ENCODE measurements at regions not wholly inside any gene's neighbourhood (a gene's known extent, or its start where the extent isn't known, plus 50 kb on each side); places are given as distances from the start of the nearest gene placed in this dataset.

- no peak for DNase-seq
- no peaks in the 10 kb centered on the region for H3K36me3 ChIP-seq
- H3K4me3 ChIP-seq, result no peak overlapping the region
- no peaks in the 10 kb centered on the region for H3K4me1 ChIP-seq
- no peak for ATAC-seq
- intact Hi-C loops (cut with DNase I), result no loop called here
- peaks cover 0 to 4% (median 0%) of the 10 kb centered on the region in 11 donors for H3K9me3 ChIP-seq
- TF ChIP-seq CTCF (IDR thresholded peaks at IDR 0.05), result no peak
- WGBS, 2 donors, result 78 to 86% methylated on average over 7 of the region's 7 CpGs
- no peak overlapping the region for H3K27ac ChIP-seq
- H3K27me3 ChIP-seq, result no peaks in the 10 kb centered on the region
These were observed 90.5 kb upstream of the CDH10 start for GRCh38 chr5:24735284-24735683.

GRCh38 chr5:24732184-24732583 lies 87.4 kb upstream of the CDH10 start:
- intact Hi-C loops (cut with DNase I), result no loop called here
- no peak for DNase-seq
- H3K9me3 ChIP-seq, result peaks cover 0 to 14% (median 0%) of the 10 kb centered on the region in 11 donors
- H3K4me1 ChIP-seq, result no peaks in the 10 kb centered on the region
- 73 to 83% methylated on average over 5 of the region's 5 CpGs for WGBS, 2 donors
- no peaks in the 10 kb centered on the region for H3K36me3 ChIP-seq
- no peak for TF ChIP-seq CTCF (IDR thresholded peaks at IDR 0.05)
- H3K4me3 ChIP-seq, result no peak overlapping the region
- no peak for ATAC-seq
- H3K27ac ChIP-seq, result no peak overlapping the region
- no peaks in the 10 kb centered on the region for H3K27me3 ChIP-seq

GRCh38 chr5:24720743-24721142 lies 76.0 kb upstream of the CDH10 start:
- no peak overlapping the region for H3K27ac ChIP-seq
- ATAC-seq (no peak), DNase-seq (no peak)
- H3K9me3 ChIP-seq, result peaks cover 0 to 30% (median 0%) of the 10 kb centered on the region in 11 donors
- H3K4me3 ChIP-seq, result no peak overlapping the region
- H3K4me1 ChIP-seq, result no peaks in the 10 kb centered on the region
- no peak for TF ChIP-seq CTCF (IDR thresholded peaks at IDR 0.05)
- H3K27me3 ChIP-seq, result no peaks in the 10 kb centered on the region
- 90 to 91% methylated on average over 3 of the region's 3 CpGs for WGBS, 2 donors
- no peaks in the 10 kb centered on the region for H3K36me3 ChIP-seq
- intact Hi-C loops (cut with DNase I), result no loop called here

GRCh38 chr5:24714746-24715145 lies 70.0 kb upstream of the CDH10 start:
- H3K4me1 ChIP-seq, result no peaks in the 10 kb centered on the region

More at GRCh38 chr5:24714746-24715145, 70.0 kb upstream of the CDH10 start:
- TF ChIP-seq CTCF (IDR thresholded peaks at IDR 0.05), result no peak
- Histone ChIP-seq H3K36me3 (no peaks in the 10 kb centered on the region), H3K27ac (no peak overlapping the region), H3K4me3 (no peak overlapping the region), H3K27me3 (no peaks in the 10 kb centered on the region), H3K9me3 (peaks cover 0 to 8% (median 0%) of the 10 kb centered on the region in 11 donors)
- intact Hi-C loops (cut with DNase I), result no loop called here
- 53 to 57% methylated on average over 4 of the region's 4 CpGs for WGBS, 2 donors
- no peak for ATAC-seq
- DNase-seq, result no peak

All from heart right ventricle (tissue), 16 donors.